ENCODE measurements at regions not wholly inside any gene's neighbourhood (a gene's known extent, or its start where the extent isn't known, plus 50 kb on each side); places are given as distances from the start of the nearest gene placed in this dataset.

DNA sequence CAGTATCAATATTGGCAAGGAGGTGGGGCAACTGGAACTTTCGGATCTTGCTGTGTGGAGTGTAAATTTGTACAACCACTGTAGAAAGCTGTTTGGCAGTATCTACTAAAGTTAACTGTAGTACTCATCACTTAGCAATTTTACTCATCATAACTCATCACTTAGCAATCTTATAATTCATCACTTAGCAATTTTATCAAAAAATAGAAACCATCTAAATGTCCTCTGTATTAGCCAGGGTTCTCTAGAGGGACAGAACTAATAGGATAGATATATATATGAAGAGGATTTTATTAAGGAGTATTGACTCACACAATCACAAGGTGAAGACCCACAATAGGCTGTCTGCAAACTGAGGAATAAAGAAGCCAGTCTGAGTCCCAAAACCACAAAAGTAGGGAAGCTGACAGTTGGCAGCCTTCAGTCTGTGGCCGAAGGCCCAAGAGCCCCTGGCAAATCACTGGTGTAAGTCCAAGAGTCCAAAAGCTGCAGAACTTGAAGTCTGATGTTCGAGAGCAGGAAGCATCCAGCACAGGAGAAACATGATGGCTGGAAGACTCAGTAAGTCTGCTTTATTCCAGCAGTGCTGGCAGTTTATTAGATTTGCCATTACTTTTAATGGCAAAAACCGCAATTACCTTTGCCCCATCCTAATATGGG is 92.9 kb upstream of the USP47 start:
- intact Hi-C loops (cut with micrococcal nuclease; ENCODE audit: unreplicated experiment) (no loop called here), in situ Hi-C loops (cut with HindIII; ENCODE audit: extremely low pct_ligation_motif_present, low pct_unique_long_range_greater_than_20kb) (no loop called here)
- DNase-seq (ENCODE audit: low spot score) (no peak), FAIRE-seq (no peak), ATAC-seq (no peak)
- ChIA-PET POLR2A (no interaction called here), CTCF (ENCODE audit: low intra/inter-chr PET ratio, low total read pairs) (no interaction called here)
- no TSS peak for BruUV-seq (replicated peaks)
- WGBS (ENCODE audit: low lambda C conversion rate) = 3% methylated on average over 4 of the region's 4 CpGs
- H3K27me3 ChIP-seq (ENCODE audit: control insufficient read depth in 1 of 2, insufficient read depth in 2 of 2, low read length in 2 of 2) = peaks cover 0 to 2% of the 10 kb centered on the region in 2 experiments; a peak in 1 of 5 replicates
- no peak overlapping the region for H3K4me2 ChIP-seq (ENCODE audit: low read depth, low read length)
- H3K9me3 ChIP-seq (ENCODE audit: low read length) = no peaks in the 10 kb centered on the region
- no peaks in the 10 kb centered on the region for H3K79me2 ChIP-seq (ENCODE audit: insufficient read depth, low read length)
- no peaks in the 10 kb centered on the region for H4K20me1 ChIP-seq (ENCODE audit: insufficient read depth, low read length)
- H3K27ac ChIP-seq (ENCODE audit: extremely low read length, insufficient read depth, low read length) = no peak overlapping the region
- H3K9ac ChIP-seq (ENCODE audit: insufficient read depth, low read depth, low read length) = no peak overlapping the region
- TF ChIP-seq BCL6 (CRISPR knock-in tag; IDR thresholded peaks at IDR 0.05) (no peak), ZFP37 (CRISPR knock-in tag; IDR thresholded peaks at IDR 0.05; ENCODE audit: borderline replicate concordance) (no peak), SRY (CRISPR knock-in tag; IDR thresholded peaks at IDR 0.05) (no peak), YEATS4 (CRISPR knock-in tag; IDR thresholded peaks at IDR 0.05; ENCODE audit: borderline replicate concordance) (no peak), NFYC (CRISPR knock-in tag; IDR thresholded peaks at IDR 0.05) (no peak), CCDC6 (CRISPR knock-in tag; IDR thresholded peaks at IDR 0.05) (no peak), ZNF496 (CRISPR knock-in tag; IDR thresholded peaks at IDR 0.05; ENCODE audit: insufficient replicate concordance) (no peak)
- TF ChIP-seq, protein P1, sequence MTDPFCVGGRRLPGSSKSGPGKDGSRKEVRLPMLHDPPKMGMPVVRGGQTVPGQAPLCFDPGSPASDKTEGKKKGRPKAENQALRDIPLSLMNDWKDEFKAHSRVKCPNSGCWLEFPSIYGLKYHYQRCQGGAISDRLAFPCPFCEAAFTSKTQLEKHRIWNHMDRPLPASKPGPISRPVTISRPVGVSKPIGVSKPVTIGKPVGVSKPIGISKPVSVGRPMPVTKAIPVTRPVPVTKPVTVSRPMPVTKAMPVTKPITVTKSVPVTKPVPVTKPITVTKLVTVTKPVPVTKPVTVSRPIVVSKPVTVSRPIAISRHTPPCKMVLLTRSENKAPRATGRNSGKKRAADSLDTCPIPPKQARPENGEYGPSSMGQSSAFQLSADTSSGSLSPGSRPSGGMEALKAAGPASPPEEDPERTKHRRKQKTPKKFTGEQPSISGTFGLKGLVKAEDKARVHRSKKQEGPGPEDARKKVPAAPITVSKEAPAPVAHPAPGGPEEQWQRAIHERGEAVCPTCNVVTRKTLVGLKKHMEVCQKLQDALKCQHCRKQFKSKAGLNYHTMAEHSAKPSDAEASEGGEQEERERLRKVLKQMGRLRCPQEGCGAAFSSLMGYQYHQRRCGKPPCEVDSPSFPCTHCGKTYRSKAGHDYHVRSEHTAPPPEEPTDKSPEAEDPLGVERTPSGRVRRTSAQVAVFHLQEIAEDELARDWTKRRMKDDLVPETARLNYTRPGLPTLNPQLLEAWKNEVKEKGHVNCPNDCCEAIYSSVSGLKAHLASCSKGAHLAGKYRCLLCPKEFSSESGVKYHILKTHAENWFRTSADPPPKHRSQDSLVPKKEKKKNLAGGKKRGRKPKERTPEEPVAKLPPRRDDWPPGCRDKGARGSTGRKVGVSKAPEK (CRISPR knock-in tag; IDR thresholded peaks at IDR 0.05; ENCODE audit: borderline replicate concordance) = no peak
- TF ChIP-seq, protein P2, sequence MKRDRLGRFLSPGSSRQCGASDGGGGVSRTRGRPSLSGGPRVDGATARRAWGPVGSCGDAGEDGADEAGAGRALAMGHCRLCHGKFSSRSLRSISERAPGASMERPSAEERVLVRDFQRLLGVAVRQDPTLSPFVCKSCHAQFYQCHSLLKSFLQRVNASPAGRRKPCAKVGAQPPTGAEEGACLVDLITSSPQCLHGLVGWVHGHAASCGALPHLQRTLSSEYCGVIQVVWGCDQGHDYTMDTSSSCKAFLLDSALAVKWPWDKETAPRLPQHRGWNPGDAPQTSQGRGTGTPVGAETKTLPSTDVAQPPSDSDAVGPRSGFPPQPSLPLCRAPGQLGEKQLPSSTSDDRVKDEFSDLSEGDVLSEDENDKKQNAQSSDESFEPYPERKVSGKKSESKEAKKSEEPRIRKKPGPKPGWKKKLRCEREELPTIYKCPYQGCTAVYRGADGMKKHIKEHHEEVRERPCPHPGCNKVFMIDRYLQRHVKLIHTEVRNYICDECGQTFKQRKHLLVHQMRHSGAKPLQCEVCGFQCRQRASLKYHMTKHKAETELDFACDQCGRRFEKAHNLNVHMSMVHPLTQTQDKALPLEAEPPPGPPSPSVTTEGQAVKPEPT (CRISPR knock-in tag; IDR thresholded peaks at IDR 0.05; ENCODE audit: low read depth) = no peak
- no peaks in the 10 kb centered on the region for H3K36me3 ChIP-seq (replicated peaks in 1 of 2; ENCODE audit: control insufficient read depth in 1 of 2, insufficient read depth in 2 of 2, low read length in 2 of 2)
- H2AFZ ChIP-seq (ENCODE audit: low read length) = no peak overlapping the region
- no peaks in the 10 kb centered on the region for H3K4me1 ChIP-seq (ENCODE audit: insufficient read depth, low read length)
- no peak overlapping the region for H3K4me3 ChIP-seq (replicated peaks in 1 of 3; ENCODE audit: insufficient read depth in 1 of 3, low read depth in 2 of 3, low read length in 3 of 3)
